CMK (cell line): ENCODE measurements at regions not wholly inside any gene's neighbourhood (a gene's known extent, or its start where the extent isn't known, plus 50 kb on each side); places are given as distances from the start of the nearest gene placed in this dataset.
"Not testable (repeated sequence)": the region's sequence is repeated elsewhere in the genome, so short reads cannot be mapped to it uniquely, and the experiment has no call there.

Source experiments
- DNase-seq: peaks from one replicate; pipeline ENCODE4 v3.0.0-alpha.2; 2010; ENCODE audit warnings: low read depth

- DNase-seq = no peak
These were observed 468.7 kb upstream of the CDH7 start for GRCh38 chr18:65282096-65282495.

- DNase-seq = no peak
These were observed 471.0 kb upstream of the CDH7 start for GRCh38 chr18:65279668-65280305.

- DNase-seq = no peak
These were observed 471.7 kb upstream of the CDH7 start for GRCh38 chr18:65278939-65279667.

GRCh38 chr18:65269375-65269774 is 481.4 kb upstream of the CDH7 start:
- no peak for DNase-seq

DNA sequence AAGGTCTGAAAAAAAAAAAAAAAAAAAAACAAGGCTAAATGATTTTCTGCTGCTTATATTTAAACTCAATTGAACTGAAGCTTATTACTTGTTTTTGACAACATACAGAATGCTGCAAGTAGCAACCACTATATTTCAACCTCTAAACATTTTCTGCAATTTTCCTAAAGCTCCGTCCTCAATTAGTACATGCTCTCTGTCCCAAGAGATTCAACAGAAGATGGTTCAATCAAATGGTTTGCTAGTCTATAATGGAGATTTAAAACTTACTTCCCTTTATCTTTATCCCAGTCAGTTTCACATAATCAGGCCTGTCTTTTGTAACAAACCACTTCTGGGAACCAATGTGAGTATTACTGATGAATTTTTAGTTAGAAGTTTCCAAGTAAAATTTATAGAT is 485.1 kb upstream of the CDH7 start:
- DNase-seq = no peak

- DNase-seq = no peak
These were observed 490.8 kb upstream of the CDH7 start for GRCh38 chr18:65260030-65260429.

GRCh38 chr18:65259403-65259802 is 491.4 kb upstream of the CDH7 start:
- DNase-seq = no peak

DNA sequence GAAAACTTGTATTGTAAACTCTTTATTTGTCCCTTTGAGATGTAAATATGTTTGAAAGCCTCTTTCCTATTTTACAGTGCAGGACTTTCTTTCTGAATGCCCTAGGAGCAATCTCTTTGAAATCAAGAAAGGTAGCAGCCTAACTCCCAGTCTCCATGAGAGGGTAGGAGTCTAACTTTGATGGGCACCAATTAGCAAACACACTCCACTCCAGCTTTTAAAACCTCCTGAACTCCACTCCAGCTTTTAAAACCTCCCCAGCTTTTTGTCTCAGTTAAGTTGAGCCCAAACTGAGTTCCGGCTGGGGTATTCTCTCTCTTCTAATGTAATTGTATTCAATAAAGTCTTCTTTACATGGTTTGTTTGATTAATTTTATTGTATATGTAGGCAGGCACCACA is 493.7 kb upstream of the CDH7 start:
- no peak for DNase-seq

- DNase-seq = no peak
These were observed 495.4 kb upstream of the CDH7 start for GRCh38 chr18:65255417-65255816.

DNA sequence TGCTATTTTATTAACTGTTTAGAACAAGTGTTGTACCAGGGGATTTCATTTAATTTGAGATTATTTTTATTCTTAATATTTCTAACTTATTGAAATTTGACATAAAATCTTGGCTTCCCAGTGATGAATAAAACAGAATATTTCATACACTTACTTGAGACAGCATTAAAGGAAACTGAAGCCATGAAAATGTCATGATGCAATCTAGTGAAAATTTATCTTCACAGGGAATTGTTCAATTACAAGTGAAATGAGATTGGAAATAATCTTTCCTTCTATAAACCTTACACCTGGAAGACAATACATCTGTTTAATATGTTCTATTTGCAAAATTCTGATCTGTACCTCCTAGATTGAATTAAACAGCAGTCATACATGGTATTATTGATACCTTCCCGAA is 511.0 kb upstream of the CDH7 start:
- DNase-seq = no peak

DNA sequence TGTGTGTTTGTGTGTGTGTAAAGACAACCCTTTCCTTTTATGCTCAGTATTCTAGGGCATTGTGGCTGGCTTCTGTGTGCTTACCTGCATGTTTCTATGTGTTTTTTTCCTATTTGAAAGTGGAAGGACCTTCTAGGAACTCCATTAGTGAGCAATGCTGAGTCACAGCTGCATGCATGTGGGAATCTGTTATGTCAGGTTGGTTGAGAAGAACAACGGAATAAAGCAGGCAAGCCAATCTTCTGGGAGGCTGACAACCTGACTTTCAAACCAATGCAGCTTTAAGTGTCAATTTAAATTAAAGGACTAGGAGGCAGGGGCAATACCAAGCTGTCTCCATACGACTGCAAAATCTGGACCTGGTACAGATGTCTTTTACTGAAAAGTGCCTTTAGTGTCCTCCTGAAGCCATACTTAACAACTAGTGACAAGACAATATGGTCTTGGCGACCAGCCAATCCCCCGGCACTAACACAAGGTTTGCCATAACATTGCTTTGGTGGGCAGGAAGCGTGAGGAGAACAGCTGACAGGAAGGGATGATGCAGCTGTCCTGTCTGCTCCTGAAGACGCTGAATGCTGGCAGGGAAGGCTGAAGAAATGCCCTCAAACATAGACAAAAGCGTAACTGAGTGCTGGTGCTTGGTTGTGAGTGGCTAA is 514.7 kb upstream of the CDH7 start:
- peak; percentile 17 for DNase-seq

- no peak for DNase-seq
These were observed 520.5 kb upstream of the CDH7 start for GRCh38 chr18:65230311-65230710.

- DNase-seq = no peak
These were observed 522.8 kb upstream of the CDH7 start for GRCh38 chr18:65227970-65228369.

DNA sequence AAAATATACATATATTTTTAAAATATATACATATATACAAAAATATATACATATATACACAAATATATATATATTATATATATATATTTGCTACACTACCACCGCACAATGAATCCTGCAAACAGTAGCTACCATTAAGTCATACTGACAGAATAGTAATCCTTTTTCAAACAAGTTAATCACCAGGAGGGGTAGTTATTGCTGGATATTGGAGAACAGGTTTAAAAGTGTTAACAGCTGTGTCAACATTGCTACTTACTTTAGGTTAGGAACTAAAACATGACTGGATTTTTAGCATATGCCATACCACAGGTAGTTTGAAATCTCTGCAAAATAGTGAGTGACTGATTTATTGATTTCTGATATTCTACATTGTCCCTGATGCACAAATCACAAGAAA is 529.1 kb upstream of the CDH7 start:
- no peak for DNase-seq

DNA sequence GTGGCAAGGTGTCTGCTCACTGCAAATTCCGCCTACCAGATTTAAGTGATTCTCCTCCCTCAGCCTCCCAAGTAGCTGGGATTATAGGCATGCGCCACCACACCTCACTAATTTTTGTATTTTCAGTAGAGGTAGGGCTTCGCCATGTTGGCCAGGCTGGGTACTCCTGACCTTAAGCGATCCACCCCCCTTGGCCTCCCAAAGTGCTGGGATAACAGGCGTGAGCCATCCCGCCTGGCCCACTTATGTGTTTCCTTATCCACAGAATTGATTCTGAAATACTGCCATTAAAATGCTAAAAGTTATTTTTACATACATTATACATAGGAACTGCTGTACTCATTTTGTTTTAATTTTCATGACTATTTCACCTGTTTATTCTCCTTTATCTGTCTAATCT is 529.7 kb upstream of the CDH7 start:
- DNase-seq = no peak

GRCh38 chr18:65215865-65216466 is 534.8 kb upstream of the CDH7 start:
- no peak for DNase-seq

DNA sequence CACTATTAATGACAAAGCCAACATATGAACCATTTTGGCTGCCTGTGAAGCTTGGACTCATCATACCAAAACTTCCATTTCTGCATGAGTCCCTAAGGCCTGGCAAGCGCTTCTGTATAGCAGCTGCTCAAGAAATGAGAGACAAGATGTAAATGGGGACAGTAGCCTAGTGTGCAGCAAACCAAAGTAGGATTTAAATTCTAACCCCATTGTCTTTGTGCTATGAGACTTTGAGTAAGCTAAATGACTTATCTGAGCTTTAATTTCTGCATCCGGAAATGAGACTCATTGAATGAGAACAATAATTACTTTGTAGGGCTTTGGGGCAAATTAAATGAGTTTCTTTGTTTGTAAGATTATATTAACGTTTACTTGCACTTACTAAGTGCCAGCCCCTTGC is 536.4 kb upstream of the CDH7 start:
- DNase-seq = no peak

GRCh38 chr18:65206551-65207260 is 544.1 kb upstream of the CDH7 start:
- DNase-seq = no peak

GRCh38 chr18:65202091-65202490 is 548.7 kb upstream of the CDH7 start:
- DNase-seq = no peak

DNA sequence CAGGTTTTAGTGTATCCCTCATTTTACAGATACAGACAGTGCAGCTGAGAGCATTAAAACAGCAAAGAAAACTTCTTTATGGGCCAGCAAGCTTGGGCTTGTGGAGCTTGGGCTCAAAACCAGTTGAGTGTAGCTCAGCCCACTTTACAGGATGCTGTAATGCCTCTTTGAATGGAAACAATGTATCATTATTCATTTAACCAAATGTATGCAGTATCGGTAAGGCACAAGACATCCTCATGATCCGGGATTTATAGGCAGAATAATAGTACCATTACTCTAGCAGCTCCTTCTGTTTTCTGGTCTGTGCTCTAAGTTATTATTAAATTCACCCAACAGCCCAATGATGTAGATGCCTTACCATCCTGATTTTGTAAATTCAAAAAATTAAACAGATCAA is 575.1 kb upstream of the CDH7 start:
- DNase-seq = no peak

- not testable (repeated sequence) for DNase-seq
These were observed 588.7 kb upstream of the CDH7 start for GRCh38 chr18:65162086-65162485.

DNA sequence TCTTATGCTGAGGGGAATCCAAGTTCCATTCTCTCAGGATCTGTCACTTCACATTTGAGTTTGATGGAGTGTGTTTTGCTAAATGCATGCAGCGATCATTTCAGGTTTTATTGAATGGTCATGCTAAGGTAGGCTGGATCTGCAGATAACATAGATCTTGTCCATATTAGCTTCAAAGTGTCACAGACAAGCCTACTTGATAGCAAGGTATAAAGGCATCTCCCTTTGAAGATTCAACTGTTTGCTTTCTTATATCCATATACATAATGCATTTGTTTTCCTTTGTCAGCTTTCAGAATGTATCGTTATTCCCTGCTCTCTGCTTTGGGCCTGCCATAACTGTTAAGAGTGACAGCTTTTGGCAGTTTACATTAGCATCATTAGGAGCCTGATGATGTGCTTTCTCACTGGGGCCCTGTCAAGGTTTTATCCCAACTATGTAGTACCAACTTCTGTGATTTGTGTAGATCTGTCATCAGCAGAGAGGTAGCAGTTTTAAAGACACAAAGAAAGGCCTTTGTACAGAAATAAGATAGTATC is 604.3 kb upstream of the CDH7 start:
- no peak for DNase-seq
